ENCODE measurements at regions not wholly inside any gene's neighbourhood (a gene's known extent, or its start where the extent isn't known, plus 50 kb on each side); places are given as distances from the start of the nearest gene placed in this dataset.

DNA sequence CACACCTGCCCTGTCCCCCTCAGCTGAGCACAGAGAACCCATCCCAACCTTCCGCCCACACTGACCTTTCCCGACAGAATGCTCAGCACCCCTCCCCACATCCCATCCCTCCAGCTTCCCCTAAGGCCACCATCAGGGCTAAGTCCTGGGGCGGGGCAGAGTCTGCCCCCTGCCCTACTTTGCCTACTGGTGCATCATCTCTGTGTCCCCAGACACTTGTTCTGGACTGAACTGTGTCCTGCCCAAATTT lies 109.8 kb downstream of the CTTN start:
- no peaks in the 10 kb centered on the region for H3K36me3 ChIP-seq (ENCODE audit: control insufficient read depth, insufficient read depth, low read length)
- no peak overlapping the region for H3K4me3 ChIP-seq (ENCODE audit: low read length)
- no peak overlapping the region for H3K27ac ChIP-seq (ENCODE audit: low read length)
- H3K9me3 ChIP-seq (ENCODE audit: control insufficient read depth, low read depth, low read length): peaks cover 8% of the 10 kb centered on the region
- no peaks in the 10 kb centered on the region for H3K27me3 ChIP-seq (ENCODE audit: control insufficient read depth, insufficient read depth, low read length)
- no peaks in the 10 kb centered on the region for H3K4me1 ChIP-seq (ENCODE audit: control insufficient read depth, insufficient read depth, low read length)
- no CpG with 5 or more reads among the region's 3 CpGs for WGBS (ENCODE audit: insufficient coverage, low lambda C conversion rate)
- no peak for DNase-seq

GRCh38 chr11:70509476-70509875 lies 111.1 kb downstream of the CTTN start:
- DNase-seq: peak in 1 of 2 donors; percentile 23
- H3K4me3 ChIP-seq (ENCODE audit: low read length): no peak overlapping the region
- no peak overlapping the region for H3K27ac ChIP-seq (ENCODE audit: low read length)
- H3K36me3 ChIP-seq (ENCODE audit: control insufficient read depth, insufficient read depth, low read length): no peaks in the 10 kb centered on the region
- no CpG with 5 or more reads among the region's 8 CpGs for WGBS (ENCODE audit: insufficient coverage, low lambda C conversion rate)
- no peaks in the 10 kb centered on the region for H3K27me3 ChIP-seq (ENCODE audit: control insufficient read depth, insufficient read depth, low read length)
- H3K9me3 ChIP-seq (ENCODE audit: control insufficient read depth, low read depth, low read length): peaks cover 8% of the 10 kb centered on the region
- no peaks in the 10 kb centered on the region for H3K4me1 ChIP-seq (ENCODE audit: control insufficient read depth, insufficient read depth, low read length)

GRCh38 chr11:70510106-70510505 lies 111.8 kb downstream of the CTTN start:
- DNase-seq: no peak
- WGBS (ENCODE audit: insufficient coverage, low lambda C conversion rate): no CpG with 5 or more reads among the region's 4 CpGs
- H3K4me3 ChIP-seq (ENCODE audit: low read length): no peak overlapping the region
- H3K27me3 ChIP-seq (ENCODE audit: control insufficient read depth, insufficient read depth, low read length): no peaks in the 10 kb centered on the region
- H3K4me1 ChIP-seq (ENCODE audit: control insufficient read depth, insufficient read depth, low read length): no peaks in the 10 kb centered on the region
- peaks cover 8% of the 10 kb centered on the region for H3K9me3 ChIP-seq (ENCODE audit: control insufficient read depth, low read depth, low read length)
- no peak overlapping the region for H3K27ac ChIP-seq (ENCODE audit: low read length)
- H3K36me3 ChIP-seq (ENCODE audit: control insufficient read depth, insufficient read depth, low read length): no peaks in the 10 kb centered on the region

GRCh38 chr11:70510571-70510970 lies 112.2 kb downstream of the CTTN start:
- H3K27me3 ChIP-seq (ENCODE audit: control insufficient read depth, insufficient read depth, low read length): no peaks in the 10 kb centered on the region
- peaks cover 8% of the 10 kb centered on the region for H3K9me3 ChIP-seq (ENCODE audit: control insufficient read depth, low read depth, low read length)
- H3K4me1 ChIP-seq (ENCODE audit: control insufficient read depth, insufficient read depth, low read length): no peaks in the 10 kb centered on the region
- no peak overlapping the region for H3K27ac ChIP-seq (ENCODE audit: low read length)
- no peaks in the 10 kb centered on the region for H3K36me3 ChIP-seq (ENCODE audit: control insufficient read depth, insufficient read depth, low read length)
- no peak for DNase-seq
- WGBS (ENCODE audit: insufficient coverage, low lambda C conversion rate): no CpG with 5 or more reads among the region's 6 CpGs
- no peak overlapping the region for H3K4me3 ChIP-seq (ENCODE audit: low read length)

DNA sequence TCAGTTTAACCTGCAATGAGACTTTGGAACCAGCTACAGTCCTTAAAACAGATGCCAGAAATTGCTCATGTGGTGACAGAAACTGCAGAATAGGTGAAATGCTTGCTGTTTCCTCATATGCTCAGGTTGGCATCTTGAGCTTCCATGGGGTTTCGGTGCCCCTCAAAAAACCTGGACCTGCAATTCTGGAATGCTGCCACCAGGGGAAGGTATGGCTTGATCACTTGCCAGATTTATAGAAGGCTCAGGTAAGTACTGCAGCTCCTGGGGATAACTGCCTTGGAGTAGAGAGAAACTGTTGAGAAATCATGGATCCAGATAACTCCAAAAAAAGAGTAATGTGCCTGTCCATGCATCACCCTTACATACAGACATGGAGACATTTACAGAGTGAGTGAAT lies 113.0 kb downstream of the CTTN start:
- no peak for DNase-seq
- Histone ChIP-seq H3K36me3 (ENCODE audit: control insufficient read depth, insufficient read depth, low read length) (no peaks in the 10 kb centered on the region), H3K27ac (ENCODE audit: low read length) (no peak overlapping the region), H3K4me3 (ENCODE audit: low read length) (no peak overlapping the region), H3K27me3 (ENCODE audit: control insufficient read depth, insufficient read depth, low read length) (no peaks in the 10 kb centered on the region), H3K4me1 (ENCODE audit: control insufficient read depth, insufficient read depth, low read length) (no peaks in the 10 kb centered on the region), H3K9me3 (ENCODE audit: control insufficient read depth, low read depth, low read length) (peaks cover 8% of the 10 kb centered on the region)
- WGBS (ENCODE audit: insufficient coverage, low lambda C conversion rate): no CpG with 5 or more reads among the region's 1 CpG

DNA sequence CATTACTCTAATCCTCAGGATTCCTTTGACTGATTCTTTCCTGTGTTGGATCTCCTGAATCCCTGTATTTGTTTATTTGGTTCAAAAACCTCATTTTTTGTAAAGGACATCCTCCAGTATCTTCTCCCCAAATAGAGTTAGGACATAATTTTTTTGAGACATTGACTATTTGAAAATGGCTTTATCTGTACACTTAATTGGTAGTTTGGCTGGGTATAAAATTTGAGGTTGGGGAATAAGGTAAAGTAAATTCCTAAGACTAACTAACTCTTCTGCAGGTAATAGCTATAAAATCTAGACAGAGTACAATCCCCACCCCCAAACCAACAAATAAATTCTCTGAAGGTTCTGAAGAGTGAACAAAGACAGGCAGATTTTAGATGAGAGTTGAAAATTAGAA lies 114.4 kb downstream of the CTTN start:
- no peaks in the 10 kb centered on the region for H3K36me3 ChIP-seq (ENCODE audit: control insufficient read depth, insufficient read depth, low read length)
- DNase-seq: no peak
- no peaks in the 10 kb centered on the region for H3K4me1 ChIP-seq (ENCODE audit: control insufficient read depth, insufficient read depth, low read length)
- H3K9me3 ChIP-seq (ENCODE audit: control insufficient read depth, low read depth, low read length): peaks cover 8% of the 10 kb centered on the region
- no peak overlapping the region for H3K27ac ChIP-seq (ENCODE audit: low read length)
- H3K4me3 ChIP-seq (ENCODE audit: low read length): no peak overlapping the region
- no peaks in the 10 kb centered on the region for H3K27me3 ChIP-seq (ENCODE audit: control insufficient read depth, insufficient read depth, low read length)

- WGBS (ENCODE audit: insufficient coverage, low lambda C conversion rate): no CpG with 5 or more reads among the region's 7 CpGs
- no peaks in the 10 kb centered on the region for H3K4me1 ChIP-seq (ENCODE audit: control insufficient read depth, insufficient read depth, low read length)
- no peak for DNase-seq
- no peak overlapping the region for H3K4me3 ChIP-seq (ENCODE audit: low read length)
- peaks cover 8% of the 10 kb centered on the region for H3K9me3 ChIP-seq (ENCODE audit: control insufficient read depth, low read depth, low read length)
- H3K27me3 ChIP-seq (ENCODE audit: control insufficient read depth, insufficient read depth, low read length): no peaks in the 10 kb centered on the region
- H3K27ac ChIP-seq (ENCODE audit: low read length): no peak overlapping the region
- H3K36me3 ChIP-seq (ENCODE audit: control insufficient read depth, insufficient read depth, low read length): no peaks in the 10 kb centered on the region
Observed at GRCh38 chr11:70517203-70517602, 118.9 kb downstream of the CTTN start.

DNA sequence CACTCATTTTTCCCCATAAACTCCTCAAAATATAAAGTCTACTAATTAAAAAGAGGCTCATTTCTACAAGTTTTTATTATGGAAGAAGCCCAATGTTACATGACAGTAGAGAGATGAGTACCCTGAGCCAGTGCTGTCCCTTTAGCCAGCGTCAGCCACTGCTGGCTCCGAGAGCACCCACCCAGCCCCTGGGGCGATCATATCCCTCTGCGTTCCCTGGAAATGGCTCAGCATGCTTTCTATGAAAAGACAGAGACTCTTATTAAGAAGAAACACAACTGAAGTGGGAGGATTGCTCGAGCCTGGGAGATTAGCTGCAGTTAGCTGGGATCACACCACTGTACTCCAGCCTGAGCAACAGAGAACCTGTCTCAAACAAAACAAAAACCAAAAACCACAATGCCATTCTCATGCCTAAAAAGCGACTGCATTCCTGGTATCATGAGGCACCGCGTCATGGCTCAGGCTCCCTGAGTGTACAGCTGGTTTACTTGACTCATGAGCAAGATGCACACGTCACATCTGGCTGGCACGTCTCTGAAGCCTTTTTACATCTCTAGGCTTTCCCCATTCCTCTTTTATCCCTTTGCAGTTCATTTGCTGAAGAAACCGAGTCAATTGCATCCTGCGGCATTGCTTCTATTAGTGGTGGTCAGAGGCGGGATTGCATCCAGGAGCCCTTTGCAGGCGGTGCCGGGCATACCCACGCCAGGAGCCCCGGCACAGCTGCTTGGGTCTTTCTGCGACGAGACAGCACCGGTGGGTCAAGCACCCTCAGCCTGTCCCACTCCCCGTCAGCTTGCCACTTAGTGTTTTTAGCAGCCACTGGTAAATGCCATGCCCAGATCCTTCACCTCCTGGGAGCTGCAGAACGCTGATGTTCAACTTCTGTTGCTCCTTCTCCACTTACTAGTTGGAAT lies 119.9 kb downstream of the CTTN start:
- DNase-seq: no peak
- WGBS (ENCODE audit: insufficient coverage, low lambda C conversion rate): 80% methylated on average over 1 of the region's 22 CpGs
- no peak overlapping the region for H3K27ac ChIP-seq (ENCODE audit: low read length)

GRCh38 chr11:70519117-70519516 lies 120.8 kb downstream of the CTTN start:
- no peak overlapping the region for H3K27ac ChIP-seq (ENCODE audit: low read length)

More for the DNA sequence above, 119.9 kb downstream of the CTTN start:
- Histone ChIP-seq H3K4me3 (ENCODE audit: low read length) (no peak overlapping the region), H3K9me3 (ENCODE audit: control insufficient read depth, low read depth, low read length) (no peaks in the 10 kb centered on the region), H3K27me3 (ENCODE audit: control insufficient read depth, insufficient read depth, low read length) (no peaks in the 10 kb centered on the region), H3K4me1 (ENCODE audit: control insufficient read depth, insufficient read depth, low read length) (peaks cover 2% of the 10 kb centered on the region), H3K36me3 (ENCODE audit: control insufficient read depth, insufficient read depth, low read length) (no peaks in the 10 kb centered on the region)

GRCh38 chr11:70521475-70522308 lies 123.4 kb downstream of the CTTN start:
- Histone ChIP-seq H3K4me1 (ENCODE audit: control insufficient read depth, insufficient read depth, low read length) (peaks cover 7% of the 10 kb centered on the region), H3K27me3 (ENCODE audit: control insufficient read depth, insufficient read depth, low read length) (no peaks in the 10 kb centered on the region), H3K9me3 (ENCODE audit: control insufficient read depth, low read depth, low read length) (no peaks in the 10 kb centered on the region), H3K4me3 (ENCODE audit: low read length) (no peak overlapping the region), H3K27ac (ENCODE audit: low read length) (no peak overlapping the region), H3K36me3 (ENCODE audit: control insufficient read depth, insufficient read depth, low read length) (no peaks in the 10 kb centered on the region)
- WGBS (ENCODE audit: insufficient coverage, low lambda C conversion rate): 94% methylated on average over 3 of the region's 22 CpGs
- no peak for DNase-seq

More at GRCh38 chr11:70519117-70519516, 120.8 kb downstream of the CTTN start:
- no peak for DNase-seq
- Histone ChIP-seq H3K36me3 (ENCODE audit: control insufficient read depth, insufficient read depth, low read length) (no peaks in the 10 kb centered on the region), H3K4me1 (ENCODE audit: control insufficient read depth, insufficient read depth, low read length) (peaks cover 3% of the 10 kb centered on the region), H3K4me3 (ENCODE audit: low read length) (no peak overlapping the region), H3K27me3 (ENCODE audit: control insufficient read depth, insufficient read depth, low read length) (no peaks in the 10 kb centered on the region), H3K9me3 (ENCODE audit: control insufficient read depth, low read depth, low read length) (no peaks in the 10 kb centered on the region)
- whole genome bisulfite sequencing (ENCODE audit: insufficient coverage, low lambda C conversion rate): no CpG with 5 or more reads among the region's 8 CpGs
